ENCODE measurements at regions not wholly inside any gene's neighbourhood (a gene's known extent, or its start where the extent isn't known, plus 50 kb on each side); places are given as distances from the start of the nearest gene placed in this dataset.
"Not testable (repeated sequence)": the region's sequence is repeated elsewhere in the genome, so short reads cannot be mapped to it uniquely, and the experiment has no call there.

- H3K27ac ChIP-seq (ENCODE audit: low read depth, low read length): no peak overlapping the region
- no peak for DNase-seq (ENCODE audit: low read depth in 4 of 6, low spot score in 6 of 6)
- no CpG with 5 or more reads among the region's 2 CpGs for WGBS (ENCODE audit: insufficient coverage)
Observed at GRCh38 chr2:81403508-81403907, 1099.0 kb upstream of the LRRTM1 start.

GRCh38 chr2:81396417-81397019 lies 1092.0 kb upstream of the LRRTM1 start:
- DNase-seq (ENCODE audit: low read depth in 4 of 6, low spot score in 6 of 6): no peak
- Histone ChIP-seq H3K4me3 (ENCODE audit: low read depth, low read length) (no peak overlapping the region), H3K27me3 (ENCODE audit: control insufficient read depth, insufficient read depth, low read length) (no peaks in the 10 kb centered on the region), H3K4me1 (ENCODE audit: control insufficient read depth, insufficient read depth, low read length) (no peaks in the 10 kb centered on the region), H3K36me3 (ENCODE audit: control insufficient read depth, insufficient read depth, low read length) (no peaks in the 10 kb centered on the region), H3K27ac (ENCODE audit: low read depth, low read length) (no peak overlapping the region), H3K9me3 (ENCODE audit: control insufficient read depth, insufficient read depth, low read length) (no peaks in the 10 kb centered on the region)
- 88% methylated on average over 1 of the region's 4 CpGs for WGBS (ENCODE audit: insufficient coverage)

More at GRCh38 chr2:81403508-81403907, 1099.0 kb upstream of the LRRTM1 start:
- Histone ChIP-seq H3K27me3 (ENCODE audit: control insufficient read depth, insufficient read depth, low read length) (no peaks in the 10 kb centered on the region), H3K36me3 (ENCODE audit: control insufficient read depth, insufficient read depth, low read length) (no peaks in the 10 kb centered on the region), H3K4me3 (ENCODE audit: low read depth, low read length) (no peak overlapping the region), H3K4me1 (ENCODE audit: control insufficient read depth, insufficient read depth, low read length) (no peaks in the 10 kb centered on the region), H3K9me3 (ENCODE audit: control insufficient read depth, insufficient read depth, low read length) (no peaks in the 10 kb centered on the region)

- no peak overlapping the region for H3K27ac ChIP-seq (ENCODE audit: low read depth, low read length)
- H3K4me3 ChIP-seq (ENCODE audit: low read depth, low read length): no peak overlapping the region
- no peaks in the 10 kb centered on the region for H3K4me1 ChIP-seq (ENCODE audit: control insufficient read depth, insufficient read depth, low read length)
- no peaks in the 10 kb centered on the region for H3K36me3 ChIP-seq (ENCODE audit: control insufficient read depth, insufficient read depth, low read length)
- no peaks in the 10 kb centered on the region for H3K27me3 ChIP-seq (ENCODE audit: control insufficient read depth, insufficient read depth, low read length)
- WGBS (ENCODE audit: insufficient coverage): no CpG with 5 or more reads among the region's 2 CpGs
- no peaks in the 10 kb centered on the region for H3K9me3 ChIP-seq (ENCODE audit: control insufficient read depth, insufficient read depth, low read length)
- DNase-seq (ENCODE audit: low read depth in 4 of 6, low spot score in 6 of 6): no peak
Observed at GRCh38 chr2:81395746-81396145, 1091.2 kb upstream of the LRRTM1 start.

- no CpG with 5 or more reads among the region's 3 CpGs for WGBS (ENCODE audit: insufficient coverage)
- Histone ChIP-seq H3K36me3 (ENCODE audit: control insufficient read depth, insufficient read depth, low read length) (no peaks in the 10 kb centered on the region), H3K27ac (ENCODE audit: low read depth, low read length) (no peak overlapping the region), H3K4me1 (ENCODE audit: control insufficient read depth, insufficient read depth, low read length) (no peaks in the 10 kb centered on the region), H3K27me3 (ENCODE audit: control insufficient read depth, insufficient read depth, low read length) (no peaks in the 10 kb centered on the region), H3K9me3 (ENCODE audit: control insufficient read depth, insufficient read depth, low read length) (no peaks in the 10 kb centered on the region), H3K4me3 (ENCODE audit: low read depth, low read length) (no peak overlapping the region)
- no peak for DNase-seq (ENCODE audit: low read depth in 4 of 6, low spot score in 6 of 6)
Observed at GRCh38 chr2:81389203-81389602, 1084.7 kb upstream of the LRRTM1 start.

GRCh38 chr2:81363800-81364199 lies 1059.2 kb upstream of the LRRTM1 start:
- Histone ChIP-seq H3K27ac (ENCODE audit: low read depth, low read length) (no peak overlapping the region), H3K9me3 (ENCODE audit: control insufficient read depth, insufficient read depth, low read length) (no peaks in the 10 kb centered on the region), H3K4me3 (ENCODE audit: low read depth, low read length) (no peak overlapping the region), H3K4me1 (ENCODE audit: control insufficient read depth, insufficient read depth, low read length) (no peaks in the 10 kb centered on the region), H3K27me3 (ENCODE audit: control insufficient read depth, insufficient read depth, low read length) (no peaks in the 10 kb centered on the region), H3K36me3 (ENCODE audit: control insufficient read depth, insufficient read depth, low read length) (no peaks in the 10 kb centered on the region)
- no peak for DNase-seq (ENCODE audit: low read depth in 4 of 6, low spot score in 6 of 6)

GRCh38 chr2:81362468-81362867 lies 1057.9 kb upstream of the LRRTM1 start:
- H3K27me3 ChIP-seq (ENCODE audit: control insufficient read depth, insufficient read depth, low read length); H3K36me3 ChIP-seq (ENCODE audit: control insufficient read depth, insufficient read depth, low read length); DNase-seq (ENCODE audit: low read depth in 4 of 6, low spot score in 6 of 6); H3K9me3 ChIP-seq (ENCODE audit: control insufficient read depth, insufficient read depth, low read length); H3K4me3 ChIP-seq (ENCODE audit: low read depth, low read length); H3K4me1 ChIP-seq (ENCODE audit: control insufficient read depth, insufficient read depth, low read length); H3K27ac ChIP-seq (ENCODE audit: low read depth, low read length): not testable (repeated sequence)
- 99% methylated on average over 11 of the region's 11 CpGs for WGBS (ENCODE audit: insufficient coverage)

- Histone ChIP-seq H3K9me3 (ENCODE audit: control insufficient read depth, insufficient read depth, low read length) (no peaks in the 10 kb centered on the region), H3K27ac (ENCODE audit: low read depth, low read length) (no peak overlapping the region), H3K4me3 (ENCODE audit: low read depth, low read length) (no peak overlapping the region), H3K27me3 (ENCODE audit: control insufficient read depth, insufficient read depth, low read length) (no peaks in the 10 kb centered on the region), H3K36me3 (ENCODE audit: control insufficient read depth, insufficient read depth, low read length) (no peaks in the 10 kb centered on the region), H3K4me1 (ENCODE audit: control insufficient read depth, insufficient read depth, low read length) (no peaks in the 10 kb centered on the region)
- DNase-seq (ENCODE audit: low read depth in 4 of 6, low spot score in 6 of 6): no peak
- WGBS (ENCODE audit: insufficient coverage): no CpG with 5 or more reads among the region's 1 CpG
Observed at GRCh38 chr2:81355436-81355835, 1050.9 kb upstream of the LRRTM1 start.

- no peak for DNase-seq (ENCODE audit: low read depth in 4 of 6, low spot score in 6 of 6)
- Histone ChIP-seq H3K9me3 (ENCODE audit: control insufficient read depth, insufficient read depth, low read length) (no peaks in the 10 kb centered on the region), H3K27me3 (ENCODE audit: control insufficient read depth, insufficient read depth, low read length) (no peaks in the 10 kb centered on the region), H3K36me3 (ENCODE audit: control insufficient read depth, insufficient read depth, low read length) (no peaks in the 10 kb centered on the region), H3K4me1 (ENCODE audit: control insufficient read depth, insufficient read depth, low read length) (no peaks in the 10 kb centered on the region), H3K4me3 (ENCODE audit: low read depth, low read length) (no peak overlapping the region), H3K27ac (ENCODE audit: low read depth, low read length) (no peak overlapping the region)
- no CpG with 5 or more reads among the region's 2 CpGs for WGBS (ENCODE audit: insufficient coverage)
Observed at GRCh38 chr2:81334046-81334445, 1029.5 kb upstream of the LRRTM1 start.

- H3K27me3 ChIP-seq (ENCODE audit: control insufficient read depth, insufficient read depth, low read length): no peaks in the 10 kb centered on the region
- H3K27ac ChIP-seq (ENCODE audit: low read depth, low read length): no peak overlapping the region
- 100% methylated on average over 1 of the region's 2 CpGs for WGBS (ENCODE audit: insufficient coverage)
- H3K36me3 ChIP-seq (ENCODE audit: control insufficient read depth, insufficient read depth, low read length): no peaks in the 10 kb centered on the region
- DNase-seq (ENCODE audit: low read depth in 4 of 6, low spot score in 6 of 6): no peak
- no peak overlapping the region for H3K4me3 ChIP-seq (ENCODE audit: low read depth, low read length)
- H3K9me3 ChIP-seq (ENCODE audit: control insufficient read depth, insufficient read depth, low read length): no peaks in the 10 kb centered on the region
- no peaks in the 10 kb centered on the region for H3K4me1 ChIP-seq (ENCODE audit: control insufficient read depth, insufficient read depth, low read length)
Observed at GRCh38 chr2:81328968-81329367, 1024.4 kb upstream of the LRRTM1 start.

GRCh38 chr2:81327911-81328310 lies 1023.4 kb upstream of the LRRTM1 start:
- Histone ChIP-seq H3K4me3 (ENCODE audit: low read depth, low read length) (no peak overlapping the region), H3K4me1 (ENCODE audit: control insufficient read depth, insufficient read depth, low read length) (no peaks in the 10 kb centered on the region), H3K27ac (ENCODE audit: low read depth, low read length) (no peak overlapping the region), H3K9me3 (ENCODE audit: control insufficient read depth, insufficient read depth, low read length) (no peaks in the 10 kb centered on the region), H3K27me3 (ENCODE audit: control insufficient read depth, insufficient read depth, low read length) (no peaks in the 10 kb centered on the region), H3K36me3 (ENCODE audit: control insufficient read depth, insufficient read depth, low read length) (no peaks in the 10 kb centered on the region)
- DNase-seq (ENCODE audit: low read depth in 4 of 6, low spot score in 6 of 6): peak in 3 of 6 donors; percentile 1 to 73 (median 26)
